ENCODE measurements at regions not wholly inside any gene's neighbourhood (a gene's known extent, or its start where the extent isn't known, plus 50 kb on each side); places are given as distances from the start of the nearest gene placed in this dataset.

GRCh38 chr6:21823371-21823770 lies 229.8 kb downstream of the SOX4 start:
- no peaks in the 10 kb centered on the region for H3K36me3 ChIP-seq
- intact Hi-C loops (cut with DNase I), result no loop called here
- no peaks in the 10 kb centered on the region for H3K4me1 ChIP-seq
- TF ChIP-seq POLR2AphosphoS5 (IDR thresholded peaks at IDR 0.05; ENCODE audit: insufficient read depth in 1 of 2, low read depth in 1 of 2) (no peak), CTCF (IDR thresholded peaks at IDR 0.05) (no peak), POLR2A (IDR thresholded peaks at IDR 0.05) (no peak)
- no peaks in the 10 kb centered on the region for H3K27me3 ChIP-seq
- no peaks in the 10 kb centered on the region for H3K9me3 ChIP-seq
- no peak overlapping the region for H3K4me3 ChIP-seq
- no peak for DNase-seq (ENCODE audit: extremely low spot score in 2 of 2)
- H3K27ac ChIP-seq, result no peak overlapping the region

GRCh38 chr6:21824431-21825177 lies 231.1 kb downstream of the SOX4 start:
- TF ChIP-seq POLR2AphosphoS5 (IDR thresholded peaks at IDR 0.05; ENCODE audit: insufficient read depth in 1 of 2, low read depth in 1 of 2) (no peak), POLR2A (IDR thresholded peaks at IDR 0.05) (no peak), CTCF (IDR thresholded peaks at IDR 0.05) (no peak)
- H3K27ac ChIP-seq, result no peak overlapping the region
- intact Hi-C loops (cut with DNase I), result no loop called here
- H3K27me3 ChIP-seq, result no peaks in the 10 kb centered on the region
- no peak overlapping the region for H3K4me3 ChIP-seq
- H3K4me1 ChIP-seq, result no peaks in the 10 kb centered on the region
- no peak for DNase-seq (ENCODE audit: extremely low spot score in 2 of 2)
- H3K36me3 ChIP-seq, result no peaks in the 10 kb centered on the region
- H3K9me3 ChIP-seq, result no peaks in the 10 kb centered on the region

GRCh38 chr6:21826023-21826422 lies 232.5 kb downstream of the SOX4 start:
- intact Hi-C loops (cut with DNase I), result no loop called here
- no peak overlapping the region for H3K4me3 ChIP-seq
- TF ChIP-seq POLR2AphosphoS5 (IDR thresholded peaks at IDR 0.05; ENCODE audit: insufficient read depth in 1 of 2, low read depth in 1 of 2) (no peak), POLR2A (IDR thresholded peaks at IDR 0.05) (no peak), CTCF (IDR thresholded peaks at IDR 0.05) (no peak)
- H3K4me1 ChIP-seq, result peaks cover under 1% of the 10 kb centered on the region
- DNase-seq (ENCODE audit: extremely low spot score in 2 of 2), result no peak
- H3K27me3 ChIP-seq, result no peaks in the 10 kb centered on the region
- H3K27ac ChIP-seq, result no peak overlapping the region
- no peaks in the 10 kb centered on the region for H3K36me3 ChIP-seq
- H3K9me3 ChIP-seq, result no peaks in the 10 kb centered on the region

GRCh38 chr6:21826904-21827303 lies 233.4 kb downstream of the SOX4 start:
- no peak overlapping the region for H3K27ac ChIP-seq
- no peaks in the 10 kb centered on the region for H3K27me3 ChIP-seq
- intact Hi-C loops (cut with DNase I), result no loop called here
- TF ChIP-seq POLR2A (IDR thresholded peaks at IDR 0.05) (no peak), CTCF (IDR thresholded peaks at IDR 0.05) (no peak), POLR2AphosphoS5 (IDR thresholded peaks at IDR 0.05; ENCODE audit: insufficient read depth in 1 of 2, low read depth in 1 of 2) (no peak)
- no peaks in the 10 kb centered on the region for H3K9me3 ChIP-seq
- H3K4me1 ChIP-seq, result peaks cover 10% of the 10 kb centered on the region
- DNase-seq (ENCODE audit: extremely low spot score in 2 of 2), result no peak
- H3K4me3 ChIP-seq, result no peak overlapping the region
- H3K36me3 ChIP-seq, result no peaks in the 10 kb centered on the region

GRCh38 chr6:21827425-21828202 lies 234.1 kb downstream of the SOX4 start:
- H3K9me3 ChIP-seq, result no peaks in the 10 kb centered on the region
- H3K36me3 ChIP-seq, result no peaks in the 10 kb centered on the region
- no peak overlapping the region for H3K4me3 ChIP-seq
- H3K27ac ChIP-seq, result no peak overlapping the region
- no peaks in the 10 kb centered on the region for H3K27me3 ChIP-seq
- peaks cover 13% of the 10 kb centered on the region for H3K4me1 ChIP-seq
- no peak for DNase-seq (ENCODE audit: extremely low spot score in 2 of 2)
- TF ChIP-seq POLR2A (IDR thresholded peaks at IDR 0.05) (no peak), CTCF (IDR thresholded peaks at IDR 0.05) (no peak), POLR2AphosphoS5 (IDR thresholded peaks at IDR 0.05; ENCODE audit: insufficient read depth in 1 of 2, low read depth in 1 of 2) (no peak)
- intact Hi-C loops (cut with DNase I), result no loop called here
